ENCODE measurements at regions not wholly inside any gene's neighbourhood (a gene's known extent, or its start where the extent isn't known, plus 50 kb on each side); places are given as distances from the start of the nearest gene placed in this dataset.

DNA sequence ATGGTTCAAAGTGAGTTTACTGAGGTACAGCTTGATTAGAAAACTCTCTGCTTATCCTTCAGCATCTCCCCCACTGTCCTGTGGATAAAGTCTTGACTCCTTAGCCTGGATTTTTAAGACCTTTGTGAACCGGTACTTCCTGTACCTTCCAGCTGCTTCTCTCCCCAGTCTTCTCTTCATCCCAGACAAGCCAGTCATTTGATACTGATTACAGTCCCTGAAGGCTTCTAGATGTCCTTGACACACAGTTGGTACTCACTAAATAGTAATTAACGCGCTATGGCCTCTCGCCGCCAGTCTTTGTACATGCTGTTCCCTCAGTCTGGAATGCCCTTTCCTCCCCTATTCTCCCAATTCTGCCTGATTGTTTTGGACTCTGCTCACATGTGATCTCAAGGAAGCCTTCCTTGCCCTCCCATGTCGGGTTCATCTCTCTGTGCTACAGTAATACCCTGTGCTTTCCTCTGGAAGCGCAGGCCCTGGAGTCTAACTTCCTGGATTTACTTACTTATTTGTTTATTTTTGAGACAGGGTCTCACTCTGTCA is 50.6 kb upstream of the PTGR2 start:
- intact Hi-C loops (cut with micrococcal nuclease; ENCODE audit: unreplicated experiment): no loop called here
- CTCF ChIA-PET: no interaction called here
- no TSS peak for BruUV-seq (replicated peaks)
- TF ChIP-seq CTCF (IDR thresholded peaks at IDR 0.05; ENCODE audit: unreplicated experiment): no peak
- DNase-seq: no peak
- Mint-ChIP-seq H3K27ac (ENCODE audit: unreplicated experiment) (no peak overlapping the region), H3K9me3 (ENCODE audit: low read depth, unreplicated experiment) (no peaks in the 10 kb centered on the region), H3K4me3 (ENCODE audit: low read depth, unreplicated experiment) (no peak overlapping the region), H3K4me1 (ENCODE audit: low read depth, unreplicated experiment) (peaks cover 29% of the 10 kb centered on the region), H3K36me3 (ENCODE audit: insufficient read depth, unreplicated experiment) (no peaks in the 10 kb centered on the region), H3K27me3 (ENCODE audit: unreplicated experiment) (no peaks in the 10 kb centered on the region)

- Mint-ChIP-seq H3K27me3 (ENCODE audit: unreplicated experiment) (no peaks in the 10 kb centered on the region), H3K36me3 (ENCODE audit: insufficient read depth, unreplicated experiment) (no peaks in the 10 kb centered on the region), H3K4me1 (ENCODE audit: low read depth, unreplicated experiment) (peaks cover 40% of the 10 kb centered on the region), H3K9me3 (ENCODE audit: low read depth, unreplicated experiment) (no peaks in the 10 kb centered on the region), H3K4me3 (ENCODE audit: low read depth, unreplicated experiment) (no peak overlapping the region), H3K27ac (ENCODE audit: unreplicated experiment) (no peak overlapping the region)
- DNase-seq: no peak
- BruUV-seq (replicated peaks): no TSS peak
- intact Hi-C loops (cut with micrococcal nuclease; ENCODE audit: unreplicated experiment): no loop called here
- TF ChIP-seq CTCF (IDR thresholded peaks at IDR 0.05; ENCODE audit: unreplicated experiment): no peak
- CTCF ChIA-PET: interaction anchor here (0.6 to 1.1 kb wide), 2 partner anchors 45 to 121 kb away, joined by 3 read pairs; no protein-coding TSS in a partner anchor
Observed at GRCh38 chr14:73797543-73798265, 53.9 kb upstream of the PTGR2 start.

GRCh38 chr14:73796893-73797542 is 54.6 kb upstream of the PTGR2 start:
- peaks cover 34% of the 10 kb centered on the region for H3K4me1 Mint-ChIP-seq (ENCODE audit: low read depth, unreplicated experiment)
- no peaks in the 10 kb centered on the region for H3K9me3 Mint-ChIP-seq (ENCODE audit: low read depth, unreplicated experiment)
- CTCF ChIA-PET: interaction anchor here (0.6 to 1.1 kb wide), 3 partner anchors 8 to 120 kb away, joined by 3 to 8 read pairs (median 3); no protein-coding TSS in a partner anchor
- no peak overlapping the region for H3K4me3 Mint-ChIP-seq (ENCODE audit: low read depth, unreplicated experiment)
- intact Hi-C loops (cut with micrococcal nuclease; ENCODE audit: unreplicated experiment): no loop called here
- TF ChIP-seq CTCF (IDR thresholded peaks at IDR 0.05; ENCODE audit: unreplicated experiment): no peak
- no peaks in the 10 kb centered on the region for H3K36me3 Mint-ChIP-seq (ENCODE audit: insufficient read depth, unreplicated experiment)
- H3K27ac Mint-ChIP-seq (ENCODE audit: unreplicated experiment): no peak overlapping the region
- no peaks in the 10 kb centered on the region for H3K27me3 Mint-ChIP-seq (ENCODE audit: unreplicated experiment)
- no TSS peak for BruUV-seq (replicated peaks)
- DNase-seq: no peak

DNA sequence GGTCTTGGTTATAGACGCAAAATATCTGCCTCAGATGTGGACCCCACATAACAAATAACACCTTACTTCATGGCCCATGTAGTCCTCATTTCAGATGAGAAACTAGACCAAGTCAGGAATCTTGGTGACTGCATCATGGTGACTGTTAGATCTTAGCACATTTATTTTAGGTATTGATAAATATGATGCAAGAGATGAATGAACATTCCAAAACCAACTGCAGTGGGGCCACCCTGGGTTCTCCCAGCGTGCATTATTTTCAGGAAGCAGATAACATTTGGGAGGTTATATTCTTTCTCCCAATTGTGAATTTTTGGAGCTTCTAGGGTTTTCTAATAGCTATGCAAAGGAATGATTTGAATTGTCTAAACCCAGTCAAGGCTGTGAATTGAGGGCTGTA is 55.2 kb upstream of the PTGR2 start:
- no TSS peak for BruUV-seq (replicated peaks)
- no peak overlapping the region for H3K27ac Mint-ChIP-seq (ENCODE audit: unreplicated experiment)
- no peak overlapping the region for H3K4me3 Mint-ChIP-seq (ENCODE audit: low read depth, unreplicated experiment)
- H3K36me3 Mint-ChIP-seq (ENCODE audit: insufficient read depth, unreplicated experiment): no peaks in the 10 kb centered on the region
- no peaks in the 10 kb centered on the region for H3K27me3 Mint-ChIP-seq (ENCODE audit: unreplicated experiment)
- TF ChIP-seq CTCF (IDR thresholded peaks at IDR 0.05; ENCODE audit: unreplicated experiment): no peak
- intact Hi-C loops (cut with micrococcal nuclease; ENCODE audit: unreplicated experiment): no loop called here
- no peak for DNase-seq
- CTCF ChIA-PET: interaction anchor here (0.7 to 1.3 kb wide), 4 partner anchors 7 to 43 kb away, joined by 3 to 8 read pairs (median 4); a partner anchor contains a TSS
- H3K4me1 Mint-ChIP-seq (ENCODE audit: low read depth, unreplicated experiment): peaks cover 32% of the 10 kb centered on the region
- no peaks in the 10 kb centered on the region for H3K9me3 Mint-ChIP-seq (ENCODE audit: low read depth, unreplicated experiment)

All from Calu3 (cell line).